B cell (primary cell): ENCODE measurements at regions not wholly inside any gene's neighbourhood (a gene's known extent, or its start where the extent isn't known, plus 50 kb on each side); places are given as distances from the start of the nearest gene placed in this dataset.
"Not testable (repeated sequence)": the region's sequence is repeated elsewhere in the genome, so short reads cannot be mapped to it uniquely, and the experiment has no call there.

Experiments
- ATAC-seq: fragments of 200-7000 bp; cut with Tn5 transposase; one replicate; pipeline ENCODE4 v1.10.0; 2021; ENCODE audit warnings: low read depth, mild to moderate bottlenecking, moderate number of reproducible peaks, moderate library complexity
- CTCF ChIA-PET: fragments of 350-600 bp; sonication (Branson Sonifier 250); formaldehyde crosslinking; loops from one replicate; lab custom pipeline; 2021; ENCODE audit warnings: antibody characterized with exemption, inconsistent platforms; lab: Charles Lee
- POLR2A ChIA-PET: fragments of 350-600 bp; sonication (Branson Sonifier 250); formaldehyde crosslinking; loops from one replicate; lab custom pipeline; 2021; ENCODE audit warnings: antibody characterized with exemption; lab: Charles Lee
- DNase-seq: peaks from one replicate; pipeline ENCODE4 v3.0.0; 2013
- H2AFZ ChIP-seq: 2 replicates; pipeline ENCODE4 v1.6.1; 2012; ENCODE audit warnings: mild to moderate bottlenecking, low read depth, low read length; ENCODE audit not compliant: insufficient read depth, poor library complexity, severe bottlenecking
- H3K27ac ChIP-seq, 2 donors: 1 replicate in 1 of 2; 2 replicates in 1 of 2; pipeline ENCODE4 v1.5.1; 2012 to 2013; ENCODE audit warnings: low read length in 2 of 2, mild to moderate bottlenecking in 2 of 2, moderate library complexity in 1 of 2
- H3K27me3 ChIP-seq, 4 experiments: fragments of 200-600 bp in 1 of 4; sonication (generic) in 1 of 4; replicated peaks in 1 of 4; 1 replicate in 2 of 4; 2 replicates in 2 of 4; pipeline versions ENCODE4 v1.6.1 to v1.7.0; 2013 to 2016; ENCODE audit warnings: low read length in 3 of 4, mild to moderate bottlenecking in 2 of 4, mixed read lengths in 1 of 4, moderate library complexity in 1 of 4; ENCODE audit not compliant: insufficient read depth in 4 of 4, control insufficient read depth in 3 of 4; ENCODE audit errors: control extremely low read depth in 1 of 4
- H3K36me3 ChIP-seq, 2 experiments: replicated peaks in 1 of 2; 1 replicate in 1 of 2; 2 replicates in 1 of 2; pipeline versions ENCODE4 v1.6.1 to v1.7.1; 2013; ENCODE audit warnings: low read length in 1 of 2; ENCODE audit not compliant: insufficient read depth in 2 of 2, control insufficient read depth in 1 of 2; ENCODE audit errors: control extremely low read depth in 1 of 2, extremely low read depth in 1 of 2
- H3K4me1 ChIP-seq, 2 donors: fragments of 200-600 bp in 1 of 2; sonication (generic) in 1 of 2; 1 replicate in 1 of 2; 2 replicates in 1 of 2; pipeline versions ENCODE4 v1.5.1 to v1.6.1; 2013 to 2017; ENCODE audit warnings: low read length in 2 of 2; ENCODE audit not compliant: control insufficient read depth in 2 of 2, insufficient read depth in 2 of 2
- H3K4me2 ChIP-seq: replicated peaks from 2 replicates; pipeline ENCODE3; 2012; ENCODE audit warnings: mild to moderate bottlenecking, low read depth, low read length; ENCODE audit not compliant: poor library complexity, severe bottlenecking
- H3K4me3 ChIP-seq, 5 experiments: fragments of 200-600 bp in 1 of 5; sonication (generic) in 1 of 5; 1 replicate in 3 of 5; 2 replicates in 2 of 5; pipeline versions ENCODE4 v1.5.1 to v1.7.0; 2011 to 2016; ENCODE audit warnings: low read length in 4 of 5, mild to moderate bottlenecking in 4 of 5, low read depth in 2 of 5, control low read depth in 1 of 5, moderate library complexity in 1 of 5; ENCODE audit not compliant: insufficient read depth in 1 of 5; ENCODE audit errors: control extremely low read depth in 1 of 5, extremely low read depth in 1 of 5
- H3K79me2 ChIP-seq: fragments of 200-600 bp; sonication (generic); one replicate; pipeline ENCODE4 v1.6.0; 2016; ENCODE audit warnings: low read length; ENCODE audit not compliant: control insufficient read depth, insufficient read depth
- H3K9ac ChIP-seq: fragments of 200-600 bp; sonication (generic); 2 replicates; pipeline ENCODE4 v1.6.1; 2017; ENCODE audit warnings: mild to moderate bottlenecking, low read length, moderate library complexity
- H3K9me3 ChIP-seq, 3 donors: one replicate each; pipeline versions ENCODE4 v1.6.1 to v1.7.1; 2013; ENCODE audit warnings: low read length in 2 of 3; ENCODE audit not compliant: control insufficient read depth in 2 of 3, insufficient read depth in 1 of 3; ENCODE audit errors: control extremely low read depth in 1 of 3
- H4K20me1 ChIP-seq: 2 replicates; pipeline ENCODE4 v1.6.0; 2012; ENCODE audit warnings: mild to moderate bottlenecking, low read length; ENCODE audit not compliant: insufficient read depth, control insufficient read depth, poor library complexity, severe bottlenecking
- H3K27ac Mint-ChIP-seq: one replicate; pipeline ENCODE4 v1.8.0; 2021; ENCODE audit warnings: mixed read lengths
- H3K27me3 Mint-ChIP-seq: one replicate; pipeline ENCODE4 v1.8.0; 2021; ENCODE audit warnings: mixed read lengths
- H3K4me1 Mint-ChIP-seq: one replicate; pipeline ENCODE4 v1.8.0; 2021; ENCODE audit warnings: mixed read lengths
- H3K4me3 Mint-ChIP-seq: one replicate; pipeline ENCODE4 v1.8.0; 2021; ENCODE audit warnings: mixed read lengths
- H3K9me3 Mint-ChIP-seq: one replicate; pipeline ENCODE4 v1.8.0; 2022; ENCODE audit warnings: mixed read lengths; ENCODE audit not compliant: insufficient read depth
- CTCF ChIP-seq: fragments of 200-600 bp; IDR thresholded peaks from one replicate; pipeline ENCODE4 v1.8.0; 2022; ENCODE audit warnings: antibody characterized with exemption, mild to moderate bottlenecking
- EZH2 ChIP-seq: IDR thresholded peaks from 2 replicates; pipeline ENCODE4 v1.6.1; 2012; ENCODE audit warnings: borderline replicate concordance, low read depth, mild to moderate bottlenecking, moderate library complexity, low read length; ENCODE audit not compliant: insufficient read depth, poor library complexity, severe bottlenecking
- WGBS: methylation state at CpG from one replicate; pipeline ENCODE4 v1.1.5; 2013; ENCODE audit warnings: missing lambda C conversion rate; ENCODE audit not compliant: insufficient coverage; 5-methylcytosine and 5-hydroxymethylcytosine counted together
- intact Hi-C: fragments of 100-400 bp; cut with micrococcal nuclease; formaldehyde crosslinking; loops from one replicate; pipeline ENCODE4 v1.10.0; 2022

GRCh38 chr9:90174346-90174745 lies 468.3 kb downstream of the DIRAS2 start:
- POLR2A ChIA-PET, H3K4me3 ChIP-seq, ATAC-seq, H3K4me3 Mint-ChIP-seq, H3K27me3 ChIP-seq, H3K36me3 ChIP-seq, intact Hi-C loops, H3K27me3 Mint-ChIP-seq, H3K27ac Mint-ChIP-seq, H3K79me2 ChIP-seq, H3K9me3 Mint-ChIP-seq, DNase-seq, H2AFZ ChIP-seq, H3K9ac ChIP-seq, H3K4me2 ChIP-seq, H3K9me3 ChIP-seq, H4K20me1 ChIP-seq, H3K27ac ChIP-seq: not testable (repeated sequence)
- peaks cover 40% of the 10 kb centered on the region for H3K4me1 Mint-ChIP-seq
- CTCF ChIA-PET: interaction anchor here (0.7 to 1.2 kb wide), 2 partner anchors 29 to 213 kb away, joined by 3 read pairs; no protein-coding TSS in a partner anchor
- 71% methylated on average over 6 of the region's 10 CpGs for WGBS
- peaks cover 18 to 22% of the 10 kb centered on the region in 2 donors for H3K4me1 ChIP-seq

- ChIA-PET POLR2A (no interaction called here), CTCF (interaction anchor here (1.1 to 1.4 kb wide), 2 partner anchors 33 to 52 kb away, joined by 4 to 5 read pairs; no protein-coding TSS in a partner anchor)
- Histone ChIP-seq H3K9ac (no peak overlapping the region), H3K4me3 (no peak overlapping the region), H3K27ac (no peak overlapping the region), H3K79me2 (no peaks in the 10 kb centered on the region), H4K20me1 (no peaks in the 10 kb centered on the region), H3K4me1 (peaks cover 18 to 22% of the 10 kb centered on the region in 2 donors), H3K27me3 (no peaks in the 10 kb centered on the region), H3K36me3 (no peaks in the 10 kb centered on the region), H2AFZ (no peak overlapping the region), H3K9me3 (peaks cover 0 to 9% (median 6%) of the 10 kb centered on the region in 3 donors), H3K4me2 (no peak overlapping the region)
- Mint-ChIP-seq H3K4me3 (no peak overlapping the region), H3K4me1 (peaks cover 44% of the 10 kb centered on the region), H3K27me3 (no peaks in the 10 kb centered on the region), H3K9me3 (peaks cover 3% of the 10 kb centered on the region), H3K27ac (peak overlapping the region; percentile 38)
- 95% methylated on average over 2 of the region's 3 CpGs for WGBS
- ATAC-seq (no peak), DNase-seq (no peak)
- intact Hi-C loops: no loop called here
- TF ChIP-seq EZH2: no peak
- TF ChIP-seq CTCF: no peak
Measured at GRCh38 chr9:90175257-90175656, 467.4 kb downstream of the DIRAS2 start.
